HG02678 (cell line): ENCODE measurements at regions not wholly inside any gene's neighbourhood (a gene's known extent, or its start where the extent isn't known, plus 50 kb on each side); places are given as distances from the start of the nearest gene placed in this dataset.

Experiments used
- ATAC-seq: cut with Tn5 transposase; IDR thresholded peaks from one replicate; pipeline ENCODE4 v1.9.1; 2021; ENCODE audit warnings: mild to moderate bottlenecking, moderate library complexity; ENCODE audit not compliant: unreplicated experiment

DNA sequence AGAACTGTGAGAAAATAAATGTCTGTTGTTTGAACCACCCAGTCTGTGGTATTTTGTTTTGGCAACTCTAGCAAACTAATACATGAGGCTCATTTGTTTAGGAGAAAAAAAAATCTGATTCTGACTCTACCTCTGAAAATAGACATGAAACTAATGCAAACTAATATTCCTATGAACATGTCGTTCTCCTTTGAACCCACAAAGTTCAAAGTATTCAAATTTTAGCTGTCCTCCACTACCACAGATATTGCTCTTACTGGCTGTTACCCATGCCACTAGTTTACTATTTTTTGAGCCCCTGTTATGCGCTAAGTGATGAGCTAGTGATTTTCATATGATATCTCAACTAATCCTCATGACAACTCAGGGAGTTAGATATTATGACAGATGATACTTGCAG, 58.8 kb upstream of the ZNF804B start:
- ATAC-seq = peak; percentile 47

DNA sequence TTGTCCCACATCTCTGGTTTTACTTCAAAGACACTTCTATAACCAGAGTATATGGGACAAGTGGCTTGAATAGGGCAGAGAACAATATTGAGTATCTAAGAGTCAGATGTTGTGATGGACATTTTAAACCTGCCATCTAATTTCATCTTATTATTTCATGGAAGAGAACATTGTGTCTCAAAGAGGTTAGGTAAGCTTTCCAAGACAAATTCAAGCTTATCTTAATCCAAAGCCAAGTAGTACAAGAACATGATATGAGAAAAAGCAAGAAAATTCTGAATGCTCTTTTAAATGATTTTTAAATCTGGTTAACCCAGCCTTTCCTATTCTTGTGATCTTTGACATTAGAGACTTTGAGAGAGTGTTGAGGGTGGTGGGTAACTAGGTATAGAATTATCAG, 65.3 kb upstream of the ZNF804B start:
- ATAC-seq = no peak

DNA sequence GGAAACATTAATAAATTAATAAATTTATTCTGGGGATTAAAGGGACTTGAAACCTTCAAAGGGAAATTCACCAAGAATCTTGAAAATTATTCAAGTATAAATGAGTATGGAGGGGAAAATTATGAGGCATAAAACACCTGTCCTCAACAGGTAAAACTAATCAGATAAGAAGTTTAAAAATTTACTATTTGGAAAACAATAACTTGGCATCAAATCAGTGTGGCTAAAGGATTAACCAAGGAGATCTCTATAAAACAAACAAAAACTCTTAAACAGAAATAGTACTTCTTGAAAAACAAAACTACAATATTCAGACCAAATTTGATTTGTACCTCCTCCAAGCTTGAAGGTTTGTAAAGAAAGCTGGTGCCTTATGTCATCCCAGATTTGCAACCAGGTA, 66.4 kb upstream of the ZNF804B start:
- no peak for ATAC-seq

DNA sequence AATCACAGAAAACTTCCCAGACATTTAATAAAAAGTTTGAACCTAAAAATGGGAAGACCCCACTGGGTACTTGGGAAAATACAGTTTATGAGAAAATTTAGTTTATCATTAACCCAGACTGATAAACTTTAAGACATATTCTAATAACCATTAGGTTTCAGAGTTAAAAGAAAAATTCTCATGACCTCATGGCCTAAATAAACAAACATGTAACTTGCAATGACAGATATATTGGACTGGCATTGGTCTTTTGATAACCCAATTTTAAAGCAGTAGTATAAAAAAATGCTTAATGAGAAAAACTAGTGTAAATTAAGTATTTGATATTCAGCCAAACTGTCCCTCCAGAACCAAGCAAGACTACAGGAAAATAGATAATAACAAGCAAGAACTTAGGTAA, 67.0 kb upstream of the ZNF804B start:
- no peak for ATAC-seq

DNA sequence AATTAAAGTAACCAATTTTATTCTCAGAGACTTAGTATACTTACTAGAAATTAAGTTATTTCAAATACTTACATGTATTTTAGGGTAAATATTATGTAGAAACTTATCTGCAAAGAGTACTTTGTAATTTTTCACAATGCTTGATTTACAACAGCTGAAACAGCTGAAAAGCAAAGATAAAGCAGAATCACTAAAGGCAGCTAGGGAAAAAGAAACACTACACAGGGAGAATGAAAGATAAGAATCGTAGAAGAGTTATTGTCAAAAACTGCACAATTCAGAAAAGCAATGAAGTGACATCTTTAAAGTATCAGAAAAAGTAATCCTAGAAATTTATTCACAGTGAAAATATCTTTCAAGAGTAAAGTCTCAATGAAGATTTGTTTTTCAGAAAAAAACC, 69.7 kb upstream of the ZNF804B start:
- no peak for ATAC-seq

DNA sequence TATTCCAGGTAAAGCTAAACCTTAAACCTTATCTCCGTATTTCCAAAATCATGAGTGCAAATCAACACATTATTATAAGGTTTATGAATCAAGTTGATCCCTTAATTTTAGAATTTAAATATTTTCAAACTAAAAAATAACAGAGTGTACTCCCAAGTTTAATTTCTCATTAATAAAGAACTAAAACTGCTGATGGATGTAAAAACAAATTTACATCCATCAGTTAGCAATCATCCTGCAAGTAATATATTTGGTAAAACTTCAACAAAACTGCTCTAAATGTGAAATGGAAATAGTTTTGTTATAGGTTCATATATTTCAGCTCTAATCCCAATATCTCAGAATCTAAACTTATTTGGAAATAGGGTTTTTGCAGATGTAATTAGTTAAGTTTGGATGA, 71.3 kb upstream of the ZNF804B start:
- no peak for ATAC-seq

DNA sequence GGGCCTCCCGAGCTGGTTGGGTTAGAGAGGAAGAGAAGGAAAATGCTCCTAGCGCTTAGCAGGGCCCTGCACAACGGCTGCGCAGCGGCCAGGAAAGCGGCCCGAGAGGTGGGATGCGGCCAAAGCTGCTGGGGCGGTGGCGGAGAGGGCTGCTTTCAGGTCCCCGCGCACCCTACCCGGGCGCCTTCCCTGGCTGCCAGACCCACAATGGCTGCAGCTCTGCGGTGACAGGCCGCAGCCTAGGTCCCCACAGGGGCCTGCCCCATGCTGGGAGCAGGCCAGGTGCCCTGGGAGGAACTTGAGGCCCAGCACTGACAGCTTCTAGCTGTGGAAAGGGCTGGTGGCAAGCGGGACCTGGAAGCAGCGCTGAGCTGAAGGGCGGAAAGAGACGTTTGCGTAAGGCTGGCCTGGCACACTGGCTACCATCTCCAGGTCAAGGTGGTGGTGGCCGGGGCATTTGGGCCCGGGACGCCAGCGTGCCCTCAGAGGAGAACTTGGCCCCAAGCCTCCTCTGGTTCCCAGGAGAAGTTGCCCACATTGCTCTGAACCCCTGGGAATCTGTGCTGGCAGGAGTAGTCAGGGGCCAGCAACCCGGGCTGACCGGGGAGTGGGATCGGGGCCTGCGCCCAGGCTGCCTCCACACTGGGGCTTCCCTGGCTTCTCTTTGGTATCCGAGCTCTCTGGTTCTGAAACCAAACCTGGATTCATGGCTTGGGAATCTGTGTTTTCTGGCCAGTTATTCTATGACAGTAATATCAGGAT, 72.9 kb upstream of the ZNF804B start:
- no peak for ATAC-seq

DNA sequence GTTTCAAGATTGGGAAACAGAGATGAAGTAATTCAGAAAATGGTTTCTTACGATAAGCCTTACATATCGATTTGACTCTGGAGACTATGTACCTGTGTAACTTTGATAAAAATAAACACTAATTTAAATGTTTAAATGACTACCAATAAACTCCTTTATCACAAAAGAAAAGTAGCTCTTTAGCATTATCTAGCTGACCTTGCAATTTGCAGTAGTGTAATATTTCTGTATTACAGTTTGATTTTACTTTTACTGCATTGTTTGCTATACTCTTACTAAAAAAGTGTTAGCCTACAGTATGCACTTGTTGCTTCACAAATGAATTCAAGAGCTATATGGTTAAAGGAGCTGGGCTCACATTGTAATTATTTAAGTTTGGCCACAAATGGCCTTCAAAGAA, 77.8 kb upstream of the ZNF804B start:
- no peak for ATAC-seq

DNA sequence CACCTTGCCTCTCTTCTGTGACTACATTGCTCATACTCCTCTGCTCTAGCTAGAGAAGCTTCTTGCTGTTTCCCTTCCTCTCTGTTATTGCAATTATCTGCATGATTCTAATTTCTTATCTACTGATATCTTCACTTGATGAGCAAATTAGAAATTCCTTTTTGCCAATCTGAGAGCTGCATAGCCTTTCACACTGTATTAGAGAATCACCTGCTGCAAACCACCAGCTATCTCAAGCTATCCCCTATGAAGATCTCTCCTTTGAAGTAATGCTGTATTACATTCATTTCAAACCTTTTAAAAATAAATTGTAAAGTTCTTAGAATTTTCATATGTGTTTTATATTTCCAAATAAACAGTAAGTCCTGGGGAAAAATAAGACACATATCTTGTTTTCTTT, 89.0 kb upstream of the ZNF804B start:
- peak; percentile 31 for ATAC-seq

DNA sequence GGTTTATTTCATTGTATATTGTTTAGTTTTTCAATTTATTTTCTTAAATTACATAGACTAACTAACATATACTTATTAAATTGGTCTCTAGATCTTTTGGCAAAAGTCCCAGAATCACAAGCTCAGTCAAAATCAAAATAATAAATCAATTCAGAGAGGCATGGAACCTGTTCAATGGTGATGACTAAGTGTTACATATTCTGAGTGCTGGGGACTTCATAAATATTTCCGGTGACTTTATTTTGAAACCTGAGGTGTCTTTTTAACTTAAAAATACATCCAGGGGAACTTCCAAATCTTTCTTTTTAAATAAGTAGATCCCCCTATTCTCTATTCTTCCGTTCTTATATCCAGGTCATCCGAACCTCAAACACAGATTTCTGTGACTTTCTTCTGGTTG, 89.6 kb upstream of the ZNF804B start:
- peak; percentile 49 for ATAC-seq

DNA sequence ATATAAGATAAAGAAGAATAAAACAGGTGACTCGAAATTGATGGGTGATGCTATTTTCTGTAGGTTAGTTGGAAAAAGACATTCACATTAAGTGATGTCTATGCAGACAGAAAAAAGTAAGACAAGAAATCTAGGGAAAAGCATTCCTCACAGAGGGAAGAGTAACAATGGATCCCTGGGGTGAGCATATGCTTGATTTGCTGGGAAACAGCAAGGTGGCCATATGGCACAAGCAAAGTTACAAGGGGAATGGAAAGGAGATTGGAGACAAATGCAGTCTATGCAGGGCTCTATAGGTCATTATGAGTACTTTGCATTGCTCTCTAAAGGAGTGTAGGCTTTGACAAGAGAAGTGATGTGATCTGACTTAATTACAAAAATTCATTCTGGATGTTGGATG, 90.9 kb upstream of the ZNF804B start:
- no peak for ATAC-seq

DNA sequence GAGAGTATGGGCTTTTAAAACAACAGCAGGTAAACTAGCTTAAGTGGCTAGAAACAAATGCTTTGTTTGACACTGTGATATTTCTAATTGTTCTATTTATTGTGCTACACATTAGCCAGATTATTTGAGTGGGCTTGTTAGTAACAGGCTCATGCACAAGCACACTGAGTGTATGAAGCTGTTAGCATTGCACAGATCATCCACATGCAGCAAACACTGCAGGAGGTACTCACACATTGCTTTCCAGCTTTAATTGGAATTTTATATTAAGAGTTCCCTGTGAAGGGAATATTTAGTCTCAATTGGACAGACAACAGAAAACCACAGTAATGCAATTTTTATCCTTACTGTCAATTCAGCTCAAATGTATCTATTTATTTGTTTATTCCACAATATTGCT, 92.9 kb upstream of the ZNF804B start:
- no peak for ATAC-seq

DNA sequence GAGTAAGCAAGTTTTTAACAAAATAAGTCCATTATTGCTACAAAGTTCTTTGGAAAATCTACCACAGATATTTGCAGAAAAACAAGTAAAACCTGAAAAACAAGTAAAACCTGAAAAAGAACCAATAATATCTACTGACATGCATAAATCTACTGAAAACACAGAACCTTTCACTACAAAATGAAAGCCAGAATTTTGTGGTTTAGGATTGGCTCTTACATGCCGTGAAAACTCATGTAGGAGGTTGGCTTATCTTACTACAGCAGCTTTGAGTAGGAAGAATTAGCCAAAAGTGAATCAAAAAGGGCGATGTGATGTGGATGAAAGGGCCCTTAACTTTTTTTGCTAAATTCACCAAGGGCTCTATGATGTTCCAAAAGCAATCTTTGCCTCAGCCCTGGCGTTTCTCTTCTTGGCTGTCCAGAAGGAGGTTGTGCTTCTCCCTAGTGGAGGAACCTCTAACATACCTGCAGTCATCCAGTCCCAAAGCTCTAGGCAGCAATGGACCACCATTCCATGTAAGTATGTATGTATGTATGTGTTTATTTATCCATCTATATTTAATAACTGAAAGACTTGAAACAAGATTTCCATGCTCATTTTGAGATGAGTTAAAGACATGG, 93.5 kb upstream of the ZNF804B start:
- ATAC-seq = no peak

DNA sequence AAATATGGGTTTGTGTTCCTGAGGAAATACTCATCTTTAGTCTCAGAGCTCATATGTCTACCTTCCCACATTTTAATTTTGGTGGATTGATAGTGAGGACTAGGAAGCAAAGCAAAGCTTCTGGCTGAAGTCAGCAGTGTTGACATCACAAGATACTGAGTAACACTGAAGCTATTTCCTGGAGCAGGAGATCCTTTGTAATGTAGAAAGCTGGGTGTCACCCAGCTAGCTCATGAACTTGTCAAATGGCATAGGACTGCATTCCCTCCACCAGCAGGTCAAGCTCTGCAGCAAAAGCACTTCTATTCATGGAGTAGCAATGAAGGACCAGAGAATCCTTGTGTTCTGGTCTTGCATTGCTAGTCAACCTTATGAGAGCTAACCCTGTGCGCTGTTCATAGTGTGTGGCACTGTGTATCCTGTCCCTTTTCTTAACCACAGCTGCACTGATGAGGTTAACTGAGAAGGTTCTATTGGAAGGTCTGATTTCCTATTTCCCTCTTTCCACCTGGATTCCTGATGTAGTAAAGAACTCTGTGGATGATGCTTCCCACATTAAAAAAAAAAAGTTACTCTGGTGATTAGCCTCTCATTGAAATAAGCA, 94.8 kb upstream of the ZNF804B start:
- ATAC-seq = no peak

DNA sequence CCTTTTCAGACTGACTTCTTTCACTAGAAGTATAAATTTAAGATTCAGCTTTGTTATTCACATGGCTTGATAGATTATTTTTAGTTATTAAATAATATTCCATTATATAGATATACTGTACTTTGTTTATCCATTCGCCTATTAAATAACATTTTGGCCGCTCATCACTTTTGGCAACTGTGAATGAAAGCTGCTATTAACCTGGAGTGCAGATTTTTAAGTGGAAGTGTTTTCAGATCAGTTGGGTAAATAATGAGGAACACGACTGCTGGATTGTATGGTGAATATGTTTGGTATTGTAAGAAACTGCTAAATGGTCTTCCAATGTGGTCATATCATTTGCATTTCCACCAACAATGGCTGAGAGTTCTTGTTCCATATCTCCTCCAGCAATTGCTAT, 97.6 kb upstream of the ZNF804B start:
- no peak for ATAC-seq

DNA sequence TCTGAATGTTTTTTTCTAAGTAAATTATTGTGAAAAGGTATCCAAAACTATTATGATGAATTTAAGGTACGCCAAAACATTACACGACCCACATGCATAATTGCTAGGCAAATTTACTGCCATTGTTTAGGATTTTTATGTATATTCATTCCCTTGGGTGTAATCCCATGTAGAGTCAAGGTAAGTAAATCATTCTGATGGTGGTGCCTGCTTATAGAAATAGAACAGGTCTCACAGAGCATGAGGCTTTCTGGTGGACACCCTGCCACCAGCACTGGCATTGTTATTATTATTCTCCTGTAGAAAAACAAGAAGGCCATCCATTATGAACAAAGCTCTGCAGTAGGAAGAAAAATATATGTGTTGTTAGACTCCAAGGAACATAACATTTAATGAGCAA, 111.7 kb upstream of the ZNF804B start:
- ATAC-seq = no peak

DNA sequence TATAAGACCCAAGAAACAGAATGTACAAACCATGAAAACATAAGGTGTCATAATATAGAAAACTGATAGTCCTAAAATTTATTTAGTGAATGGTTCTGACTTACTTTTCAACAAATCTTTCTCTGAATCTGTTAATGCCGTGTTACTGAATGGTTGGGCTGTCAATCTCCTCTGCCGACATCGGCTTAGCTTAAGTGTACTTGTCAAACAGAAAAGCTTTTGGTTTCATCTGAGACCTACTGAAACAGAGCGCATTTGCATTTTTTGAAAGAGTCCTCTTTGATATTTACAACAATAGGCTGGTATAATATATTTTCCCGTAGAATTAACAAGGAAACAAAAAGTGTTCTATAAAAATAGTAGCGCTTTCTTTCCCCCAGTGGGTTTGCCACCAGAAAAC, 120.9 kb upstream of the ZNF804B start:
- no peak for ATAC-seq

DNA sequence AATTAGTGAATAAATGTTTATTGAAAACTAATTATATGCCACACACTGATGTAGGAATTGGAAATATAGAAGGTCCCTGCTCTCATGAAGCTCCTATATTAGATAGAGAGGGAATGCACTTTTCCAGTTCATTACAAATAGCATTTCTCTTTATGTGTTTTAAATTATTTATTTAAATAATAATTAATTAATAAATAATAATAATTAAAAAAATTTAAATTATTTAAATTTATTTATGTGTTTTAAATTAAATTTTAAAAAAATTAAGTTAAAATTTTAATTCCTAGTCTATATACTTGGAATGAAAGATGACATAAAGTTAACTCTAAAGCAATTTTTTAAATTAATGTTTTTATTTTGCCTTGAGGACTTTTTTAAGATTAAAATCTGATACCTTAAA, 121.7 kb upstream of the ZNF804B start:
- ATAC-seq = no peak

DNA sequence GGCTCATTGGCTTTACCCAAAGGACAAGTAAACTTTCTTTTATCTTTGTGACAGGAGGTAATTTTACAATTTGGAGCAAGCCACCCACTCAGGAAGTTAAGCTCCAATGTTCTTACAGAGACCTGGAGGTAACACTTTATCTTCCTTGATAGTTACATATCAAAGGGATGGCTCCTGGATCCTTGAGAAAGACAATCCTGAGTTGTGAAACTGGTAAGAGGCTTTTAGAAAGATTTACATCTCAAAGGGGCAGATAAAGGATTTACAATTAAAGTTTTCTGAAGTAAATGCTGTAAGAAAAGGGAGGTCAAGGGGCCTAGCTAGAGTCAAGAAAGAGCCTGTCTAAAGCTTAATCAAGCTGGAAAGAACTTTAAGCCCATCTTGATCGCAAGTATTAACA, 124.4 kb upstream of the ZNF804B start:
- no peak for ATAC-seq

DNA sequence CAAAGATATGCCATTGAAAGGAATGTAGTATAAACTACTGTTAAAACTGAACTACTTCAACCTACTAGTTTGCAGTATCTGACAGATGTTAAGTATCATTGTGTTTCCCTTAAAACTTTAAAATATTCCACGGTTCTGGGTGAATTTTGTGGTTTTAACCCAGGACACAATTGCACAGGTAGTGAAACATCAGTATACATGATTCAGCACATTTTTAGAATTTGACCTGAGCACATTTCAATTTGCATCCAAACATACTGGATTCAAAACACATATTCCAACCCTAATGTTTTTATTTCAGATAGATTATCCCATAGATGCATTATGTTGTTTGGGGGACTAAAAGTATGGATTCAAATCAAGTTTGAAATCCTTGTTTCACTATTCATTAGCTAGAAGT, 129.9 kb upstream of the ZNF804B start:
- ATAC-seq = no peak

DNA sequence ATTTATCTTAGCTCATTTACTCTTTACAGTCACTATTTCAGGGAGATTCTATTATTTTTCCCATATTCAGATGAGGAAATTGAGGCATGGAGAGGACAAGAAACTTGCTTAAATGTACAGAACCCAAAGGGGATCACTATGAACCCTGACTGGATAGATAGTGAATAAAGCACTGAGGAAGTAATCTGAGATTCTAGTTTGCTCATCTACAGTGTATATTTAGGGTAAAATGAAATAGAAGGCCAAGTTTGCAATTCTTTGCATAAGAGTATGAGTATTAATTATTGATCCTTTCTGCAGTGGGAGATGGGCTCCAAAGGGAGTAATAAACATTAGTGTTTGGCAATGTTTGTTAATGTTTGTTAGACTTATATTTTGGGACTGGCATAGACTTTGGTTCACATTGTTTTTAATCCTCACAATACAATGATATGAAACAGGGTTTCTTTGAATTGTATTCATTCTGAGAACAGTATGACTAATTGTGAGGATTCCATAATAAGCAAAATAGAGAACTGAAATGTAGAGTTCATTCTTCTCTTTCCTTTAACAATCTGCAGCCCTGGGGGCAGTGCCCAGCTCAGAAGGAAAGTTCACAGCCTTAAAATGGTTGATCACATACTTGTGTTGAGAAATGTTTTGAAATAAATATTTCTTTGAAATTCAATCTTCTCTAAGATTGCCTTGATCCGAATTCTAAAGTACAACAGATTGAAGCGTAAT, 131.0 kb upstream of the ZNF804B start:
- peak; percentile 99 for ATAC-seq

DNA sequence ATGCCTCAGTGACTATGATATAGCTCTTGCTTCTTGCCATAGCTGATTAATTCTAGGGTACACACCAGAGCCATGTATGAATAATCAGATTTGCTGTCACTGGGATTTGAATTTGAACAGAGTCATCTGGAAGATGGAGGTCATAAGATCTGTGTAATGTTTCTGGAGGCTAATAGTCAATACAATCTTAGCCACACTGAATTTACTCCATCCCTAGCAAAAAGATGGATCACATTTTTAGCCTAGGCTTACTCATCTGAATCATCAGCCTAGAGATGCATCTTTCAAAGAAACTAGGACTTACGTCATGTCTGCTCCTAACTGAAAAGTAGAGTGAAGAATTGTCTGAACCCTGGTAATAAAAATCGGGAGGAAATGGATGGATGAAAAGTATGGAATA, 142.3 kb upstream of the ZNF804B start:
- no peak for ATAC-seq
